Pons (tissue), 1 donor: ENCODE measurements at regions not wholly inside any gene's neighbourhood (a gene's known extent, or its start where the extent isn't known, plus 50 kb on each side); places are given as distances from the start of the nearest gene placed in this dataset.
A peak's percentile ranks its signal among the peaks of the same experiment; 100 is the strongest.
"Not testable (repeated sequence)": the region's sequence is repeated elsewhere in the genome, so short reads cannot be mapped to it uniquely, and the experiment has no call there.

ENCODE experiments used
- DNase-seq: peaks from one replicate; pipeline ENCODE4 v3.0.0-alpha.2; 2016; ENCODE audit warnings: low spot score

DNA sequence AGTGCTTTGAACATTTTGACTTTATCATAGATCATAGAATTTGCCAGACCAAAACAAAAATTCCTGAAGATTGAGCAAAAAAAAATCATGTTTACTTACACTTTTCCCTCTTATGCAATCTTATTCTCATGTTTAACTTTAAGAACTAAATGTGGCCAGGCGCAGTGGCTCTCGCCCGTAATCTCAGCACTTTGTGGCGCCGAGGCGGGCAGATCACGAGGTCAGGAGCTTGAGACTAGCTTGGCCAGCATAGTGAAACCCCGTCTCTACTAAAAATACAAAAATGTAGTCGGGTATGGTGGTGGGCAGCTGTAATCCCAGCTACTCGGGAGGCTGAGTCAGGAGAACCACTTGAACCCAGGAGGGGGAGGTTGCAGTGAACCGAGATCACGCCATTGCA lies 227.9 kb upstream of the KYNU start:
- no peak for DNase-seq

DNA sequence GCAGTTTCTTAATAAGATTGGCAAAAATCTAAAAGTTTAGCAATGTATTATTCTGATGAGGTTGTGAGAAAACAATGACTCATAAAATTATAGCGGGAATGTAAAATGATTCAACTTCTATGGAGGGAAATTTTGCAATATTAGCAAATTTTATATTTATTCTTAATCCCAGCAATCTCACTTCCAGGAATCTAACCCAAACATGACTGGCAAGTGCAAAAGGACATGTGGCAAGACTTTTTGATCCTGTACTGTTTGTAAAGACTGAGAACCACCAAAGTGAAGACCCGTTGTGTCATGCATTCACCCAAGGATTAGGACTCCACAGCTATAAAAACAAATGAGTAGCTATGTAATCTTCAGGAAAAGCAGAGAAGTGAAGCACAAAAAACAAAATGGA lies 234.8 kb upstream of the KYNU start:
- DNase-seq: no peak

DNA sequence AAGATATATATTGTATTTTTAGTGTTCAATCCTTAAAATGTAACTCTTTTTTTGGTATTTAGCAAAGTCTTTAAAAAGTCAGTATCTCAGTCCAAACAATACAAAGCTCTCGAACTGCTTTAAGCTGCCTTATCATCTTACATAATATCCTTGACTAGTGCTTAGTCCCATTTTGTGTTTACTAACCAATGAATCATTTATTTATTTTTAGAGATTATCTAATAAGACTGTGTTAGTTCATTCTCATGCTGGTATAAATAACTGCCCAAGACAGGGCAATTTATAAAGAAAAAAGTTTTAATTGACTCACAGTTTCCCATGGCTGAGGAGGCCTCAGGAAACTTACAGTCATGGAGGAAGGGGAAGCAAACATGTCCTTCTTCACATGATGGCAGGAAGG lies 248.3 kb upstream of the KYNU start:
- no peak for DNase-seq

DNA sequence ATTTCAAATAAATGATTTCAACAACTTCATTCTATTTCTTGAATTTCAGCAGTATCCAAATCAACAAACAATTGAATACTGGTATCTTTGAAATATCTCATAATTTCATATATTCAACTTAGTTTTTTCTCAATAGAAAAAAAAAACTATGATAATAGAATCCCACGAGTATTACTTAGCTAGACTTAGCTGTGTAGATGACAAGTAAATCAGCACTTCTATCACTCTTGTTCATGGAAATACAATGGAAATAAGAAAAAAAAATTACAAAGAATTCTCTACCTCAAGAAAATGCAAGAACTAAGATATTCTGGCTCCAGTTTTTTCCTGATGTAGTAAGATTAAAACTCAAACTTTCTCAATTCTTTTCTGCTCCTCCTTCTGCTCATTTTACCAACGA lies 256.2 kb upstream of the KYNU start:
- no peak for DNase-seq

DNA sequence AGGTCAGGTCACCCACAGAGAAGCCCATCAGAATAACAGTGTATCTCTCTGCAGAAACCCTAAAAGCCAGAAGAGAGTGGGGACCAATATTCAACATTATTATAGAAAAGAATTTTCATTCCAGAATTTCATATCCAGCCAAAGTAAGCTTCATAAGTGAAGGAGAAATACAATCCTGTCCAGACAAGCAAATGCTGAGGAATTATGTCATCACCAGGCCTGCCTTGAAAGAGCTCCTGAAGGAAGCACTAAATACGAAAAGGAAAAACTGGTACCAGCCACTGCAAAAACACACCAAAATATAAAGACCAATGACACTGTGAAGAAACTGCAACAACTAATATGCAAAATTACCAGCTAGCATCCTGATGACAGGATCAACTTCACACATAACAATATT lies 260.0 kb upstream of the KYNU start:
- DNase-seq: no peak

DNA sequence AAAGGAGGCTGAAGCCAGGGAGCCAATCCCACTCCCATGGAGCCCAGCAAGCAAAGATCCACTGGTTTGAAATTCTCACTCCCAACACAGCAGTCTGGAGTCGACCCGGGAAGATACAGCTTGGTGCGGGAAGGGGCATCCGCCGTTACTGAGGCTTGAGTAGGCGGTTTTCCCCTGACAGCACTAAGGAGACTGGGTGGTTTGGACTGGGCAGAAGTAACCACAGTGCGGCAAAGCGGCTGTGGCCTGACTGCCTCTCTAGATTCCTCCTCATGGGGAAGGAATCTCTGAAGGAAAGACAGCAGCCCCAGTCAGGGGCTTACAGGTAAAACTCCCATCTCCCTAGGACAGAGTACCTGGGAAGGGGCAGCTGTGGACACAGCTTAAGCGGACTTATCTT lies 261.6 kb upstream of the KYNU start:
- no peak for DNase-seq

DNA sequence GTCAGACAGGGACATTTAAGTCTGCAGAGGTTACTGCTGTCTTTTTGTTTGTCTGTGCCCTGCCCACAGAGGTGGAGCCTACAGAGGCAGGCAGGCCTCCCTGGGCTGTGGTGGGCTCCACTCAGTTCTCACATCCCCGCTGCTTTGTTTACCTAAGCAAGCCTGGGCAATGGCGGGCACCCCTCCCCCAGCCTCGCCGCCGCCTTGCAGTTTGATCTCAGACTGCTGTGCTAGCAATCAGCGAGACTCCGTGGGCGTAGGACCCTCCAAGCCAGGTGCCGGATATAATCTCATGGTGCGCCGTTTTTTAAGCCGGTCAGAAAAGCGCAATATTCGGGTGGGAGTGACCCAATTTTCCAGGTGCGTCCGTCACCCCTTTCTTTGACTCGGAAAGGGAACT lies 264.3 kb upstream of the KYNU start:
- DNase-seq: not testable (repeated sequence)

DNA sequence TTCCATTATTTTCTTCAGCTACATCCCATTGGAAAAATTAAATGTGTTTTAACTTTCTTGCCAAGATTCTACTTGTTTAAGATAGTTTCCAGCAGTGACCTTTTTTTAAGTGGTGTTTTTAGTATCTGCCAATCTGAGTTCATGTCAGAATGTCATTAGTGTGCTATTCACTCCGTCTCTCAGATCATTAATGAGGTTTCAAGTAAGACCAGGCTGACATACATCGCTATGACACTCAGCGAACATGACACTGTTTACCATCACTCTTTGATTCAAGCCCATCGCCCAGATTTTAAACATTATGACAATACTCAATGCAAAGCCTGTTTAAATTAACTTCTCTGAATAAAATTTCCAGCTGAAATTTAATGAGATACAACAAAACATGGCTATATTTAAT lies 272.0 kb upstream of the KYNU start:
- DNase-seq: no peak

DNA sequence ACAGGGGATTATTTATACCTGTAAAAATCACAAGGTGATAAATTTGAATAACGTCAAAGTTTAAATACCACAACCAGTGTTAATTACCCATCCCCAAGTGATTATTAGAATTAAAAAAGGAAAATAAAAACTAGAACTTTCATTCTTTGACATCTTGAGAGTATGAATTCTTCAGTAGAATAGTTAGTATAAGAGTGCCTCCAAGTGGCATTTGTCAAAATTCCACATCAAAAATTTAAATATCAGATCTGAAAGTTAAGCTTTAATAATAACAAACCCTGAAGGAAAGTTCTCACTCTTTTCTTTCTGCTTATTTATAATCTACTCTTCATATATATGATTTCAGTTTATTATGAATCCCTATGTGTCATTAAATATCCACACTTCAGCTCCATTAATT lies 273.7 kb upstream of the KYNU start:
- peak; percentile 12 for DNase-seq

DNA sequence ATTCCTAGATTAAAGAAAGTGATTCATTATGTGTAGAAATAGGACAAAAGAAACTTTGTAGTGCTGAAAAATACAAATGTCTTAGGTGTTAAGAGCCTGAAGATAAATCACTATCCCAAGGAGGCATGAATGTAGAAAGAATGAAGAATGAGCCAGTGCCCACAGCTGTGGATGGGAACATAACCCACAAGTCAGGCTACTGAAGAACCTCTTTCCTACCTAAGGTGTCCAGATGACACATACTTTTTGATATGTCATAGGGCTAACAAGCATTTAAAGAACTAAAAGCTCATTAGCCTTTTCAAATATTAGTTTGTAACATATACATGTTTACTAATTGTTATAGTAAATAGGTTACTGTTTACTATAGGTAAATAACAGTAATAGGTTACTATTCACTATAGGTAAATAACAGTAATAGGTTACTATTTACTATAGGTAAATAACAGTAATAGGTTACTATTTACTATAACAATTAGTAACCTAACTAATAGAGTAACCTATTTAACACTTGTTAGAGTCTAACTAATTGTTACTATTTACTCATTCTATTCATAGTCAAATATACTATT lies 275.0 kb upstream of the KYNU start:
- DNase-seq: no peak

DNA sequence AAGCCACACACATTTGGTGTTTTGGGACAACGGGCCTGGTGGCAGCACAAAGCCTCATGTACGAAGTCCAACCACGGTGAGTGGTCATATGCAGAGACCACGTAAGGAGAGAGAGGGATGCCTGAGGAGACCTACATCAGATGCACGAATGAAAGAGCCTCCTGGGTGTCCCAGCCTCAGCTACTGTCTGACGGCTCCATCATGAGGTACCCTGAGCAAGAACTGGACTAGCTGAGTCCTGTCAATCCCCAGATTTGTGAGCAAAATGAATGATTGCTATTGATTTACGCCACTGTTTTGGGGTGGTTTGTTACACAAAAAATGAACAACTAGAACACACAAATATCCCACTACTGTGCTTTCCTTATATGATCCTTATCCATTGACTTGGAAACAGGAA lies 275.7 kb upstream of the KYNU start:
- no peak for DNase-seq

DNA sequence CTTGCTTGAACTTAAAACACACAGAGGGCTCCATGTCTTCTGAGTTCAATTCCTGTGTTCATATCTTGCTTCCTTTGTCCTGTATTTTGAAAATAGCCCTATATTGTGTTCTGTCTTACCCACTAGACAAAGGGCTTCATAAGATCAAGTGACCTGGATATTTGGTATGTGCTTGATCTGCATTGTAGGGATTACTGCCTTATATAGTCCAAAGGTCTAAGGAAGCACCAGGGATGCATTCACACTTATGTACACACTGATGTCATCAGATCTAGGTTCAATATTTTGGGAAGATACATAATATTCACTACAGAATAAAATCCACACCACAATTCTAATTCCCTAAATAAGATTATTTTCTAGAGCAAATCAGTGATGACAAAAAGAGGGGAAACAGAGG lies 278.0 kb upstream of the KYNU start:
- no peak for DNase-seq

DNA sequence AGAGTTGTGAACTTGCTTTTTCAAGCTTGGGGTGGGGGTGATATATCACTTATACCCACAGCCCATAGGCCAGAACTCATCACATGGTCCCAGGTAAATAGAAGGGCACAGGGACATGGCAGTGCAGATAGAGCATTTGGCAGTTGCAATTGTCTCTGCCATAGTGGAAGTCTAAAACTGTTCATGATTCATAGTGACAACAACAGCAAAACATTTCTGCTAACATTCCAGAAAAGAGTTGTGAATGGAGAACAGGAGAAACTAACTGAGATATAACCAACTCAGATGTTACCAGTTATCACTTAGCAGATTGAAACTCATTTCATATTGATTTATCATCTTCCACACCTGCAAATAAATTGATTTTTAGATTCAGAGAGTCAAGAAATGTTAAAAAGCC lies 278.6 kb upstream of the KYNU start:
- DNase-seq: no peak

DNA sequence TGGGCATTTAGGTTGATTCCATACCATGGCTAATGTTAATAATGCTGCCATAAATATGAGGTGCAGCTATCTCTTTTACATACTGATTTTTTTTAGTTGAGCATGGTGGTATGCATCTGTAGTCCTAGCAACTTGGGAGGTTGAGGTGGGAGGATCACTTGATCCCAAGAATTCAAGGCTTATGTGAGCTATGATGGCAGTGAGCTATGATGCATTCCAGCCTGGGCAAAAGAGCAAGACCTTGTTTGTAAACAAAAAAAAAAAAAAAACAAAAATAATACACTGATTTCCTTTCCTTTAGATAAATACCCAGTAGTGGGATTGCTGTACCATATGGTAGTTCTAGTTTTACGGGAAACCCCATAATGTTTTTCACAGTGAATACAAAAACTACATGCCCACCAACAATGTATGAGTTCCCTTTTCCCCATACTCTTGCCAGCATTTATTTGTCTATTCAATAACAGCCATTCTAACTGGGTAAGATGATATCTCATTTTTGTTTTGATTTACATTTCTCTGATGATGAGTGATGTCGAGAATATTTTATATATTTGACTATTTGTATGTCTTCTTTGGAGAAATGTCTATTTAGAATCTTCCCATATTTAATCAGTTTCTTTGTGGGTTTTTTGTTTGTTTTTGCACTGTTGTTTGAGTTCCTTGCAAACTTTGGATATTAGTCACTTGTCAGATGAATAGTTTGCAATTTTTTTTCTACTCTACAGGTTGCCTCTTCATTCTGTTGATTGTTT lies 281.0 kb upstream of the KYNU start:
- no peak for DNase-seq

DNA sequence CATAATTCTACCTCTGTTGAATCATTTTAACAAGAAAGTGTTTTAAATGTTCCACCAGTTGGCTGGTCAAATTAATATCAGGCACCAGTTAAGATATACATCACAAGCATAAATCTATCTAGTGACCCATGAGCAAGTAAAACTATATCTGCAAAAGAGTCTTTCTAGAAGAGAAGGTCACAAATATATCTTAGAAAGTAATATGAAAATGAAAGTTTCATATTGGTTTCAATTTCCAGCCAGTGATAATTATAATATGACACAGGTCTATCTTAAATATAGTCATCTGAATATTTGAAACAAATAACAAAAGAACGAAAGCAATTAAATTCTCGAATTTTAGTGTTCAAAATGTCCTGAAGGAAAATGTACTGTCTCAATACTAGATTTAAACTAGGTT lies 282.5 kb upstream of the KYNU start:
- DNase-seq: no peak

DNA sequence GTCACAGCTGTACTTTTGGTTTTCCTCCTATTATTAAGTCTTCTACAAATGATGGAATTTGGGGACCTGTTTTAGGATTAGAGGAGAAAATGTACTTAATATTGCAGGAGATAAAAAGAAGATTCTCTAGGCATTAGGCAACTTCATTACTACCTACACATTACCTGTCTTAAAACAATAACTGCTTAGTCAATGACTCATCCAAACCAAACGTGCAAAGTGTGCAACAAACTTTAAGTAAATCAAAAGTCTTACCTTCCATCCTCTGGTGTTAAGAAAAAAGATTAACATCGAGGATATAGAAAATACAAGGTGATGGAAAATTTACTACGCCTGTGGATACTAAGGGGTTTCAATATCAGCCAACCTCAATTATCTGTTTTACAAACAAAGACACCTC lies 285.3 kb upstream of the KYNU start:
- DNase-seq: no peak

DNA sequence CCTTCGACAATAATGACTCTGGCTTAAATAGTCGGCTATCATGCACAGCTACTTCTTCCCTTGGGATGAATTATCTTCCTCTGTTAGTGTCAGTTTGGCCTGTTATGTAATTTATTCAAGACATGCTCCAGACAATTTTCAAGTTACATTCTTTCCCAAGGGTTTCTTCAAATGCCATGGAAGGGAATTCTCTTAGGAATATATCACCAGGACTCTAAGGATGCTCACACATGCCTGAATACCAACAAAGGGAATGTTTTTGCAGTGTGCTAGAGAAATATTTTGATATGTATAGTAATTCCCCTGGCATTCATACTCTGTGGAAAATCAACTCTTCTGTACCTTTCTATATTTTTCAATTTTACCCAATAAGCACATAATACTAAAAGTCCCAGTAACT lies 286.0 kb upstream of the KYNU start:
- no peak for DNase-seq

DNA sequence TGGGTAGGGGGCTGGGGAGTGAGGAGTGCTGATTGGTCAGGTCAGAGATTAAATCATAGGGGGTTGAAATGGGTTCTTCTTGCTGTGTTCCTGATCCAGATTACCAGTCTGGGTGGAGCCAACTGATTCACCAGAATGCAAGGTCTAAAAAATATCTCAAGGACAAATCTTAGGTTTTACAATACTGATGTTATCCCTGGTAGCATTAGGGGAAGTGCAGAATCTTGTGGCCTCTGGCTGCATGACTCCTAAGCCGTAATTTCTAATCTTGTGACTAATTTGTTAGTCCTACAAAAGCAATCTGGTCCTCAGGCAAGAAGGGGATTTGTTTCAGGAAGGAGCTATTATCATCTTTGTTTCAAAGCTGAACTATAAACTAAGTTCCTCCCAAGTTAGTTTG lies 289.2 kb upstream of the KYNU start:
- no peak for DNase-seq

DNA sequence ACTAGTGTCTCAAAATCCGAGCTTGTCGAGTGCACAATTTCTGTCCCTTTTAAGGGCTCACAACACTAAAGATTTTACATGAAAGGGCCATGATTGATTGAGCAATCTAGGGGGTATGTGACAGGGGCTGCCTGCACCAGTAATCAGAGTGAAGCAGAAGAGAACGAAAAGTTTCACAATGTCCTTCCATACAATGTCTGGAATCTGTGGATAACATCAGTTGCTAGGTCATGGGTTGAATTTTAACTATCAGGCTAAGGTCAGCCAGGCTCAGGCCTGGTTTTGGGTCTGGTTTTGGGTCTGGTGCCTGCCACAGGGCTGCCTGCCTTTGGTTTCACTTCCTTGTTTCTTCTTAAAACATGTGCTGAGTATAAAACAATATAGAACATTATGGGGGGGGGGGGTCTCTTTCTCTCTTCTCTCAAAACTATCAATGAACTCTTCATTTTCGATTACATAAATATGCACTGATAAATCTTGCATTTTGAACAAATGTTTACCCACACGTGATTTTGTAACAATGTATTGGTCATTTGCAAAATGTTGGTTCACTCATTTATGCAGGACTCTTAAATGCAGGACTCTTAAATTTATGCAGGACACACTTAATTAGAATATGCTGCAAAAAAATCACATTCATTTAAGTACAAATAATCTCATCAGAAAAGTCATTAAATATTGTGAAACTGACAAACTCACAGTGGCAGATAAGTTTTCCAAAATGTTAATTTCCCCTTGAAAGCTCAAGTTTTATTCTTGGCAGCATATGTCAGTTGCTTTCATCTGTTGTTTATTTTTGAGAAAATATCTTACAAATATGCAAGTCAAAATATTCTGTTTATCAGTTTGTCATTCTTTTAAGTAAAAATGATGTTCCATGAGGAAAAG lies 290.5 kb upstream of the KYNU start:
- DNase-seq: no peak

DNA sequence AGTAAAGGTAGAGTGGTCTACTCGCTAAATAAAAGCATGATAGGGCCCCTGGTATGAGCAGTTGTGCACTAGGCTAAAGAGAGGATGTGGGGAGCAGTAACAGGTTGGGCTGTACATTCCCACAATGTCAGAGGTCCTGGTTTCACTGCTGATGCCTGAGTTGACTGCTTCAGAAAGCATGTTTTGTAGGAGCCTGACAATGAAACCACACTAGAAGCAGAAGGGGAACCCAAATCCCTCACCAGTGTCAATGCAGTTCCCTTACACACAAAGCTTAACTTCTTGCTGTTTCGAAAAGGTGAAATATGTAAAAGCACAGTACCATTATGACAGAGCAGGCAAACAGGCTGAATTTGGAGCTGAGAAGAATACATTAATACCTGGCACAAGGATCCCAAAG lies 291.7 kb upstream of the KYNU start:
- no peak for DNase-seq

DNA sequence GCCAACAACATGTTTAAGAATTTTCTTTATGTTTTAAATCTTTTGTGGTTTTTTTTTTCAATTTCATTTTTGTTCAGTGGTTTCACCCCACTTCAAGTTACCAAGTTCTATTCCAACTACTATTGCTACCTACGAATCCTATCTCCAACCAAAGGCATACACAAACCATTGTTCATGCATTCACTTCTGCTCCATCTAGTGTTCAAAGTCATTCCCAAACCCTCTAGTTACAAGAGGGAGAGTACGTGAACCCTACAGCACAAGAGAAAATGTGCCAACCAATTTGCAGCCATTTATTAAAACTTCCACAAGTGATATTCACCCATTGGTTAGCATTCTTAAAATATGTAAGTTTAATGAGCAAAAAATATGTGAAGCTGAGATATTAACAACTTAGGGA lies 295.1 kb upstream of the KYNU start:
- DNase-seq: peak; percentile 25

DNA sequence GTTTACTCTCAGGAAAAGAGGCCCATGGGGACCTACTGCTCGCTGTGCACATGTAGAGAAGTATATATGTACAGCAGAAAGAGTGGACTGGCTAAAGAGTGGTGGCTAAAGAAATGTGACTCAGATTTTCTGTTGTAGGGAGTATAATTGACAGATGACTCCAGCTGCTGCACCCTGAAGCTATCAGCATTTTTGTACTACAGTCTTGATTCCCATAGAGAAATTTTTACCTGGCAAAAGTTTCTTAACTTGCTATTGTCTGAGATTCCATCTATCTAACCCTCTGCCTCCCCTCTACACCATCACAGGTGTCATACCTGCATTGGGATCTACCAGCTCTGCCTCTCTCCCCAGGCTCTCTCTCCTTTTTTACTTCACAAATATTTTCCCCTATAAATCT lies 296.0 kb upstream of the KYNU start:
- DNase-seq: no peak

DNA sequence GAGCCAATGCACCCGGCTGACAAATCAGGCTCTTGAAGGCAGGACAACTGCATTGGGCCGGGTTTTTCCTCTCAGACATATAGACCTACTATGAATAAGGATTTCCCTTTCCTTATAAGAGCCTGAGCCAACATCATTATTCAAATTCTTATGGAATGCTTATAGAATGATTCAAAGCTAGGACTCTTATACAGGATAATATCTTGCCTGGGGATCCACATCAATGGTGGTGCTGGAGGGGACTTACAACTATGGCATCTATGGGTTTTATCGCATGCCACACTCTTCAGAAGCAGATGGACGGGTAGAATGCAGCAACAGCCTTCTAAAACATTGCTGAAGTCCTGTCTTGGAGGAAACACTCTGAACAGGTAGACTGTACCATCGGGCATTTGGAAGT lies 296.8 kb upstream of the KYNU start:
- DNase-seq: no peak
